Stimulated activated CD4-positive, alpha-beta T cell treated with anti-CD3 and anti-CD28 coated beads, Interleukin-15, amount 100 ng/mL, for 48 hours (primary cell): ENCODE measurements at regions not wholly inside any gene's neighbourhood (a gene's known extent, or its start where the extent isn't known, plus 50 kb on each side); places are given as distances from the start of the nearest gene placed in this dataset.

Experiments used
- DNase-seq, 2 donors: peaks; one replicate each; pipeline ENCODE4 v3.0.0-alpha.2; 2020; ENCODE audit warnings: low read depth in 2 of 2

GRCh38 chr4:29423836-29424721 is 1296.1 kb upstream of the PCDH7 start:
- DNase-seq = no peak

GRCh38 chr4:29453303-29453820 is 1266.8 kb upstream of the PCDH7 start:
- no peak for DNase-seq

GRCh38 chr4:29459926-29460325 is 1260.2 kb upstream of the PCDH7 start:
- no peak for DNase-seq

- no peak for DNase-seq
These were observed 1253.0 kb upstream of the PCDH7 start for GRCh38 chr4:29467044-29467717.
